HG03135 (cell line): ENCODE measurements at regions not wholly inside any gene's neighbourhood (a gene's known extent, or its start where the extent isn't known, plus 50 kb on each side); places are given as distances from the start of the nearest gene placed in this dataset.
A peak's percentile ranks its signal among the peaks of the same experiment; 100 is the strongest.

ENCODE experiments used
- ATAC-seq: cut with Tn5 transposase; IDR thresholded peaks from one replicate; pipeline ENCODE4 v1.9.1; 2021; ENCODE audit warnings: mild to moderate bottlenecking, moderate library complexity; ENCODE audit not compliant: unreplicated experiment

GRCh38 chr14:49970474-49971147 is 77.7 kb downstream of the ARF6 start:
- ATAC-seq: no peak

- ATAC-seq: peak; percentile 95
Observed at GRCh38 chr14:49971156-49972130, 78.6 kb downstream of the ARF6 start.

GRCh38 chr14:49972131-49972671 is 79.3 kb downstream of the ARF6 start:
- no peak for ATAC-seq

GRCh38 chr14:49972823-49973222 is 79.9 kb downstream of the ARF6 start:
- ATAC-seq: no peak

- ATAC-seq: no peak
Observed at GRCh38 chr14:49975276-49975675, 82.4 kb downstream of the ARF6 start.

GRCh38 chr14:49975799-49976198 is 82.9 kb downstream of the ARF6 start:
- ATAC-seq: no peak

GRCh38 chr14:49977126-49977841 is 84.4 kb downstream of the ARF6 start:
- peak; percentile 81 for ATAC-seq

GRCh38 chr14:49980027-49980426 is 87.1 kb downstream of the ARF6 start:
- ATAC-seq: no peak

GRCh38 chr14:49982082-49982481 is 89.2 kb downstream of the ARF6 start:
- ATAC-seq: no peak

- no peak for ATAC-seq
Observed at GRCh38 chr14:49982501-49982951, 89.6 kb downstream of the ARF6 start.

- ATAC-seq: no peak
Observed at GRCh38 chr14:49984424-49984823, 91.5 kb downstream of the ARF6 start.

GRCh38 chr14:49986343-49987014 is 93.6 kb downstream of the ARF6 start:
- ATAC-seq: no peak

- no peak for ATAC-seq
Observed at GRCh38 chr14:49988080-49988990, 95.5 kb downstream of the ARF6 start.

GRCh38 chr14:49989966-49990365 is 97.1 kb downstream of the ARF6 start:
- ATAC-seq: no peak

- ATAC-seq: no peak
Observed at GRCh38 chr14:49991491-49991890, 98.6 kb downstream of the ARF6 start.

- ATAC-seq: no peak
Observed at GRCh38 chr14:49992036-49992435, 99.2 kb downstream of the ARF6 start.

GRCh38 chr14:49992448-49992847 is 99.6 kb downstream of the ARF6 start:
- no peak for ATAC-seq

- ATAC-seq: peak; percentile 88
Observed at GRCh38 chr14:49992901-49993339, 100.0 kb downstream of the ARF6 start.

GRCh38 chr14:49993565-49993964 is 100.7 kb downstream of the ARF6 start:
- ATAC-seq: no peak
